GM12892 (cell line): ENCODE measurements at regions not wholly inside any gene's neighbourhood (a gene's known extent, or its start where the extent isn't known, plus 50 kb on each side); places are given as distances from the start of the nearest gene placed in this dataset.
A peak's percentile ranks its signal among the peaks of the same experiment; 100 is the strongest.

ENCODE experiments used
- DNase-seq: peaks from one replicate; pipeline ENCODE4 v3.0.0; 2011; ENCODE audit not compliant: insufficient read length
- FAIRE-seq: peaks from 2 replicates; lab custom pipeline; 2011; peaks lifted over from hg19 to GRCh38; lab: Jason Lieb, UNC
- POLR2A ChIP-seq: IDR thresholded peaks from 2 replicates; pipeline ENCODE4 v1.6.1; 2011; ENCODE audit warnings: low read depth, low read length, control low read depth
- POLR2AphosphoS5 ChIP-seq: IDR thresholded peaks from 2 replicates; pipeline ENCODE4 v1.6.1; 2011; ENCODE audit warnings: low read depth, low read length, control low read depth
- TAF1 ChIP-seq: IDR thresholded peaks from 2 replicates; pipeline ENCODE4 v1.6.1; 2011; ENCODE audit warnings: low read depth, mild to moderate bottlenecking, control low read depth, low read length, borderline replicate concordance

DNA sequence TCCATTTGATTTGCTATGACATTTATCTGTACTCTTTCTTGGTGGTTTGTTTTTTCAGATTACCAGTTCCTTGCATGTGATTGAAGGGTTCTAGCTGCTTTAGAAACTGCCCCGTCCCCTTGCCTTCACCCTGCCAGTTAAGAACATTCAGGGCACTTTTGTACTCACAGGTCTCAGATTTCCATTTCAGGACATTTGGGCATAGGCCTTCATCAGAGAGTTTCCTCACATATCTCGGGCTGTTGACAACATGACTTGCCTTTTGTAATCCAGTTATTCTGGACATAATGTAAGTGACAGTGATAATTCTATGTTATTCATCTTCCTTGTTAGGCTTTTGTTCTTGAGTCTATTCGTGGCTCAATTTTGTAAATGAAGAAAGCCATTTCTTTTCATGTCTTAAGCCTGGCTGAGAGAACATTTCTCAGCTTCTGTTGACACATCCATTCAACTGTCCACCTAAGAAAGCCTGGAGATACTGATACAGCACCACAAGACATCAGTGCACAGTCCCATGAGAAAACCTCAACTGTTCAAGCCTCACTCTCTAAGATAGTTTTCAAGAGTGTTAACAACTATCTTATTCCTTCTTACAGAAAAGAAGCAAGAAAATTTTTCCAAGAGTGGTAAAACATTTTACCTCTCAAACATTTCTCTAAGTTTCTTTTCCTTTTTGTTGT, 209.3 kb upstream of the SGK1 start:
- FAIRE-seq: no peak
- no peak for TF ChIP-seq POLR2A
- no peak for TF ChIP-seq POLR2AphosphoS5
- no peak for DNase-seq

DNA sequence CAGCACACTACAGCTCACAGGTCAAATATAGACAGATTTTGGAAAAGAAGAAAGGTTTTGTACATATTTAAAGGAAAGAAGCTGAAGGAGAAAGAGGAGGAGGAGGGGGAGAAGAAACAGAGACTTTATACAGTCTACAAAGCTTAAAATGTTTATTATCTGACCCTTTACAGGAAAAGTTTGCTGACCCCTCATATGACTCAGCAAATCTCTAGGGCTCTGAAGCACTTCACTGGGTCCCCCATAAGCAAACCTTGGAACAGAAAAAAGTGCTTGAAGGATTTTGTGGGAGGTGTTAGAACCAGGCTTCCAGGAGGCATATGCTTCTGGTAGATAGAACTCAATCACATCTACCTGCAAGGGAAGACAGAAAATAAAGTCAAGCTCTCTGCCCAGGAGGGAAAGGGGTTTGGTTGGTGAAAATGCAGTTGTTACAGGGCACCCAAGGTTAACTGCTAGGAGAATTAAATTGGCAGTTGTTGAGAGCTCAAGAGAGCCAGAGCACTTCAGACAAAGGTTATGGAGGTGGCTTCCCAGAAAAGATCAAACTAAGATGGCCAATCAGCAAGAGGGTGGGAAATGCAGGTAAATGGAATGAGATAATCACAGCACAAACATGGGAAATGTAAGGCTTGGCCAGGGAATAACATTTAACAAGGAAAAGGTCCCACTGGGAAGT, 207.4 kb upstream of the SGK1 start:
- FAIRE-seq (no peak), DNase-seq (no peak)
- TF ChIP-seq POLR2A (no peak), TAF1 (no peak), POLR2AphosphoS5 (no peak)

DNA sequence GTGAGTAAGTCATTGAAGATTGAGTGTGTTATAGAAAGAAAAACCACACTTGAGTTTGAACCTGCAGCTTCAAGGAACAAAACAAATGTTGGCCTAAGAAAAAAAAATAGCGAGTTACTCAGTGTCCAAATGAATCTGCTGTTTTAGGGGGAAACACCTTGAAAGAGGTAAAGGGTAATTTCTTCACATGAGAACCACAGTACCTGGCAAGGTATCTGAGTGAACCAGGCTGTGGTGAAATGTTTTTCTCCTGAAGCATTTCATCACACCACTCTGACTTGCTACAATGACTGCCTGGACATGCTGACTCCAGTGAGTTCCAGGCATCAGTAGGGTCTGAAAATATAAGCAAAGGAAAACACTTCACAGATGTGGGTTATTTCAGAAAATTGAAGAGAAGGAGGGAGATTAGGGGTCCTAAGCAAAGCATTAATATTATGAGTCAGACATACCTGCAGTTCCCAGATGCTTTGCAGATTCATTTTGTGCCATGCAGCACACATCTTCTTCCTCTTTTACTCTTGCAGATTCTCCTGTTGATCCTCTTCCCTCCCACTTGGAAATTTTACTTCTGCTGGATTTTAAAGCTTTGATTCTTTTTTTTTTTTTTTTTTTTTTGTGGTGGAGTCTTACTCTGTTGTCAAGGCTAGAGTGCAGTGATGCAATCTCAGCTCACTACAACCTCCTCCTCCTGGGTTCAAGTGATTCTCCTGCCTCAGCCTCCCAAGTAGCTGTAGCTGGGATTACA, 206.2 kb upstream of the SGK1 start:
- no peak for FAIRE-seq
- DNase-seq: no peak
- TF ChIP-seq TAF1 (no peak), POLR2AphosphoS5 (no peak), POLR2A (no peak)

DNA sequence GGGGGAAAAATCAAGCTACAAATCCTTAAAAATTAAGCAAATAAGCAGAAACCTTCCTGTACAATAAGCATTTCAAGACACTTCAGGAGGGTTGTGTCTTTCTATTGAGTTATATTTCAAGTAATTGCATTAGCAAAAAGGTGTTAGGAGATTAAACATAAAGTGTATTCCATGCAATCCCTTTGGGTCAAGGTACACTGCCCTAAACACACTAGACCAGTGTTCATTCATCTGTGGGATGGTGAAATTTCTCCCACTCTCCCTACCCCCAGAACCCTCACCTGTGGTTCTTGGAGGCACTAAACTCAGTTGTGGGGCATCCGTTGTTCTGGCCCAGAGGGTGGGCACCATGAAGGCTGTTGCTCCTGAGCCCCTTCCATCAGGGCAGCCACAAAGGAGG, 205.1 kb upstream of the SGK1 start:
- TF ChIP-seq POLR2A (no peak), TAF1 (no peak), POLR2AphosphoS5 (no peak)
- FAIRE-seq: no peak

DNA sequence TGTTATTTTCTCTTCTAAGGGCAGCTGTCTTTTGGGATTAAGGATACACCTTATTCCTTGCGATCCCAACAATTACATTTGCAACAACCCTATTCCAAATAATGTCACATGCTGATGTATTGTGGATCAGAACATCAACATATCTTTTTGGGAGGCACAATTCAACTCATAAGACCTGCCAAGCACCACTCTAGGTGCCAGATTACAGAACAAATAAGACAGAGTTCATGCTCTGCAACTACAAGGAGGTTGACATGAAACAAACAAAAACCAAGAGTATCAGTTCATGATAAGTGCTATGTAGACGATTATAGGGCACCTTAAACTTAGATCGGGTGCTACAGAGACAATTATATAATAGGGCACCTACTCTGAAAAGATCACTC, 203.2 kb upstream of the SGK1 start:
- DNase-seq: no peak
- TF ChIP-seq POLR2A: no peak
- peak; percentile 17 for FAIRE-seq

More for the DNA sequence above, 205.1 kb upstream of the SGK1 start:
- no peak for DNase-seq

DNA sequence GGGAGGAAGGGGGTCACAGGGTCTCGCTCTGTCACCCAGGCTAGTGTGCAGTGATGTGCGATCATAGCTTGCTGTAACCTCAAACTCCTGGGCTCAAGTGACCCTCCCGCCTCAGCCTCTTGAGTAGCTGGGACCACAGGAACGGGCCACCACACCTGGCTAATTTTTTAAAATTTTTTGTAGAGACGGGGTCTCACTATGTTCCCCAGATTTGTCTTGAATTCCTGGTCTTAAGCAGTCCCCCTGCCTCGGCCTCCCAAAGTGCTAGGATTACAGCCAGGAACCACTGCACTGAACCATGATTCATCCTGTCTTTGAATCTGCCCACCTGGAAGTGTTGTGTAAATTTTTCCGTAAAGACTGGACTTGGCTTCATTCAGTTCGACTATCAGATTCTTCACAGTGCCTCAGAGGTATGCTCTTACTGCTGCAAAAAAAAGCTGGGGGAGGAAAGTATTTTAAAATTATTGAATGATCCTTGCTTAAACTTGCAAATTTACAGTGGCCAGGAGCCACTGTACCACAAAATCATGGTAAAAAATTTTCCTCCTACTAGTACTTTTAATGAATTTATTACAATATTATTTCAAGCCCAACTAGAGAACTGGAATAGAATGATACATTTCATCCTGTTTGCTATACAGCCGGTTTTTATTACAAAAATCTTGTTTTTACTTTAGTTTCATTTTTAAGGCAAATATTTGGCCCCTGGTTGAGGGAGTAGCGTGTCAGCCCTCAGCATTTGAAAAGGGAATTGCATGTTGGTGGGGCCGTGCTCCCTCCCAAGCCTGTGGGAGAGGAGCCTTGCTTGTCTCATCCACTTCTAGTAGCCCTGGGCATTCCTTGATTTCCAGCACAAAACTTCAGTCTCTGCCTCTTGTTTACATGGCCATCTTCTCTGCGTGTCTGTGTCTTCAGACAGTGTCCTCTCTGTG, 202.5 kb upstream of the SGK1 start:
- no peak for FAIRE-seq
- DNase-seq: no peak
- TF ChIP-seq POLR2A: no peak
- no peak for TF ChIP-seq TAF1
- no peak for TF ChIP-seq POLR2AphosphoS5

DNA sequence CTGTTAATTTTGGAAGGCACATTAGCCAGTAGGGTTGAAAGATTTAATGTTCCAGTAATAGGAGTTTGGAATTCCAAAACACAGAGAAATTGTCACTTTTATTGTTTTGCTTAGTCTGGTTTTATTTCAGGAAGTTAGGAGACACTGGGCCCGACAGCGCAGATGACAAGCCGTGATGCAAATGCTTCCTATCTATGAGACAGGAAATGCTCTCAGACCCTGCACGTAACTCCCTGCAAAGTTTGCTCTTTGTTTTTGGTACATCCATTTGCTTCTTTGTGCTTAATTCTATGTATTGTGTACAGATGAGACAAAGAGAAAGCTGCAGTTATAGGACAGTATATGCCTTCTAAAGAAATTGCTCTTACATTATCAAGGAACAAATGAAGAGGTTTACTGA, 201.6 kb upstream of the SGK1 start:
- no peak for TF ChIP-seq POLR2A
- TF ChIP-seq TAF1: no peak
- no peak for TF ChIP-seq POLR2AphosphoS5
- FAIRE-seq: no peak
- no peak for DNase-seq

DNA sequence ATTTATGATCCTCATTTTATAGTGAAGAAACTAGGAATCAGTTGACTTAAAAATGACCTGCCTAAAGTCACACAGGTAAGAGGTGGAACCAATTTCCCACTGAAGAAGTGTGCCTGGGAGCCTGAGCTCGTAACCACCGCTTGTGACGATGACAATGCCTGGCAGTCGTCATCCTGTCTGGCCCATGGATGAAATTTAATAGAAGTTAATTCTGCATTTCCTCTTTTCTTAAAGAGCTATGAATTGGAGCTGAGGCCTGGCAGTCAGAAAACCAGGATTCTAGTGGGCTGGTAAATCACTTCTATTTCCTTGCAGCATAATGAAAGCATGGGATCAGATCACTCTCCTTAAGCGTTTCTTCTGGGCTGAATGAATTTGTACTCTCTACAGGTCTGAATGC, 200.0 kb upstream of the SGK1 start:
- FAIRE-seq (no peak), DNase-seq (no peak)
- TF ChIP-seq POLR2AphosphoS5 (no peak), POLR2A (no peak), TAF1 (no peak)

DNA sequence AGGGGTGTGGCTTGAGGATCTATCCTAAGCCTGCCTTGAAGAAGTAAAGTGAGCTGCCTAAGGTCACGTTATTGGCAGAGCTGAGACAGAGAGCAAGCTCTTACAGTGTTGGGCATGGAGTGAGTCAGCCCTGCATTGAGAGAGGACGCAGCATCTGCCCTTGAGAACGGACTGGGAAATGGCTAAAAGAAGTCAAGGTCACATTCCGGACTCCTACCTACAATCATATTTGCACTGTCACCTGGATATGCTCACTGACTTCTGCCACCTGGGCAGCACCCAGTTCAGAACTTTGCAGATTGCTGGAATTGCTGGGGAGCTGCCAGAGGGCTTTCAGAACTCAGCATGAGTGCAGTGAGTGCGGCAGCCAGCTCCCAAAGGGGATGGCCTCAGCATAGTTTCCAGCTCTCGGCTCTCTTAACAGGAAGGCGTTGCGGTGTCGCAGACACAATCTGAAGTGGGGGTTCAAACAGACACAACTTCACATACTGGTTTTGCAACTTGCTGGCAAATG, 199.3 kb upstream of the SGK1 start:
- no peak for FAIRE-seq

DNA sequence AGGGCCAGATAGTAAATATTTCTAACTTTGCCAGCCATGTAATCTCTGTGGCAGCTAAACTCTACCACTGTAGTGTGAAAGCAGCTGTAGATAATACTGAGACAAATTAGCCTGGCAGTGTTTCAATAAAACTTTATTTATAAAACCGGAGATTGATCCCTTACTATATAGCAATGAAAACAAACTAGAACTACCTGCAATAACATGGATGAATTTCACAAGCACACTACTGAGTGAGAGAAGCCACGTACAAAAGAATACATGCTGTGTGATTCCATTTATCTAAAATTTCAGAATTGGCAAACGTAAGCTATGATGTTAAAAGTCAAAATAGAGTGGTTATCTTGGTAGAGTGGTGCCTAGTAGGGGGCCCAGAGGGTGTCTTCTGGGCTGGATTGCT, 198.7 kb upstream of the SGK1 start:
- DNase-seq: no peak
- TF ChIP-seq POLR2A (no peak), POLR2AphosphoS5 (no peak), TAF1 (no peak)
- FAIRE-seq: no peak

More for the DNA sequence above, 199.3 kb upstream of the SGK1 start:
- no peak for TF ChIP-seq TAF1
- TF ChIP-seq POLR2A: no peak
- no peak for TF ChIP-seq POLR2AphosphoS5
- DNase-seq: no peak

DNA sequence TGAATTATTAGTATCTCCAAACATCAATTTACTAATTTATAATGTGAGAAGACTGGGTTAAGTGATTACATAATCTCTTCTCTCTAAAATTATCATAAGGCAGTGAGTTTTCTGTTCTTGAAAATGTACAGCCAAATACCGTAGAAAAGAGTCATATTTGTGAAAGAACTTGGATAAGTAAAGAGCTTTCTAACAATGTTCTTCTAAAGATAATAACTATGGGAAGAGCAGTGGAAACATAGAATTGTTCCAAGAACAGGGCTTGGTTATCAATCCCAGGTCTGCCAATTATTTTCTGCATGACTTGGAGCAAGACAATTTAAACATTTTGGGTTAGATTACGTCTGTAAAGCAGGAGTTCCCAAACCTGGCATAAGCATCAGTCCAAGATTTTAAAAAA, 198.1 kb upstream of the SGK1 start:
- FAIRE-seq (no peak), DNase-seq (no peak)
- TF ChIP-seq TAF1 (no peak), POLR2AphosphoS5 (no peak), POLR2A (no peak)
